ENCODE measurements at regions not wholly inside any gene's neighbourhood (a gene's known extent, or its start where the extent isn't known, plus 50 kb on each side); places are given as distances from the start of the nearest gene placed in this dataset.

DNA sequence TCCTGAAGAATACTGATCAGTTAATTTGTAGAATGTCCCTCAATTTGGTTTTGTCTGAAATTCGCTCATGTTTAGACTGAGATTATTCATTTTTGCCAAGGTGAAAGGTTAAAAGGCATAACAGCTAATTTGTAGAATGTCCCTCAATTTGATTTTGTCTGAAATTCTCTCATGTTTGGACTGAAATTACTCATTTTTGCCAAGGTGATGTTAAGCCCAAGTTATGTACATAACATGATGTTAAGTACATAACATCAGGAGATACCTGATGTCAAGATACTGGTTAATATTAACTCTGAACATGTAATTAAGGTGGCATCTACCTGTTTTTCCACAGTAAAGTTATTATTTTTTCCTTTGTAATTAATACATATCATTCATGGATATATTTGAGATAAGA is 243.4 kb upstream of the PMFBP1 start:
- no peak for DNase-seq (ENCODE audit: low read depth in 4 of 4, low spot score in 1 of 4)

- DNase-seq (ENCODE audit: low read depth in 4 of 4, low spot score in 1 of 4) = no peak
These were observed 238.5 kb upstream of the PMFBP1 start for GRCh38 chr16:72410492-72410891.

DNA sequence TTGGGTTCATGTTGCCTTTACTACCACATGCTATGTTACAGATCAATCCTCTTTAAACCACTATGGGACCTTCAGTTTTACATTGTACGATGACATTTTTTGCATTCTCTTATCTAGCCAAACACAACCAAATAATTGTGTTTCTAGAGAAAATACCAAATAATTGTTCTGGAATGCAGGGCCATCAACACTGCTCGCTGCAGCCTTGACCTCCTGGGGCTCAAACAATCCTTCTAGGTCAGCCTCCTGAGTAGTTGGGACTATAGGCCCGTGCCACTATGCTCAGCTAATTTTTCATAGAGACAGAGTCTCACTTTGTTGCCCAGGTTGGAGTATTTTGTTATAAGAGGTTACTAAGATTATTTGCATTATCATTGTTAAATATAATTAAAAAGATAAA is 237.5 kb upstream of the PMFBP1 start:
- DNase-seq (ENCODE audit: low read depth in 4 of 4, low spot score in 1 of 4) = no peak

DNA sequence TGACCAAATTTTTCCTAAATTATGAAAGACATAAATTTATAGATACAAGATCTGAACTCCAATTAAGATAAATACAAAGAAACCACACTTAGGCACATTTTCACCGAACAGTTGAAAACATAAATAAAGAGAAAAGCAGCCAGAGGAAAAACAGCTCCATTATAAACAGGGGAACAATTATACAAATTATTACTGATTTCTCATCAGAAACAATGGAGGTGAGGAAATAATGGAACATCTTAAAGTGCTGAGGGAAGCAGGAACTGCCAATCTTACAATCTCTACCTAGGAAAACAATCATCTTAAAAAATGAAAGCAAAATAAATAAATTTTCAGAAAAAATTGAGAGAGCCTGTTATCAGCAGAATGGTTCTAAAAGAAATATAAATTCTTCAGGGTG is 234.4 kb upstream of the PMFBP1 start:
- no peak for DNase-seq (ENCODE audit: low read depth in 4 of 4, low spot score in 1 of 4)

DNA sequence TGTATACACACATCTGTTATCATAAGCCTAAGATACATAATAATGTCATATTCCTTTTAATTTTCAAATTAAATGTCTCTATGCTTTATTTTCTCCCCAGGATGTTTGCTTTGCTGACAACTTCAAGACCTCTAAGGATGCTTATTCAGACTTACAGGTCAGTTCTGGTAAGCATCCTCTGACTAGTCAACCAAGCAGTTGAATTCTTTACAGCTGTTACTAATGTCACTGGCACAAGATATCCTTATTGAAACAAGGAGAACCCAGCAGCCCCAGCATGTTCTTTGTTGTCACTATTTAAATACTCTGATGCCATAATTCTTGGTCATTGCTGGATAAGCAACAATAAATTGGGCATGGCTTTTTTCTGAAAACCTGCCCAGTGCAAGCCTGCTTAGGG is 232.3 kb upstream of the PMFBP1 start:
- DNase-seq (ENCODE audit: low read depth in 4 of 4, low spot score in 1 of 4) = no peak

DNA sequence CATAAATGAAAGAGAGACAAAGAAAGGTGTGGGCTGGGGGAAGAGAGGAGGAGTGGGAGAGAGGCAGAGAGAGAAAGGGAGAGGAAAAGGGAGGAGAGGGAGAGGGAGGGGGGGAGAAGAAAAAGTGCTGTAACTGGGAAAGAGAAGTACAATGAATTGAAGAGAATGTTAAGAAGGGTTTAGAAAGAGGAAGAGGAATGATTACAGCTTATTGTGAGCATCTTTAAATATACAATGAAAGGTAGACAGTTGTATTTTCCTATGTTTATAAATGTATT is 229.1 kb upstream of the PMFBP1 start:
- DNase-seq (ENCODE audit: low read depth in 4 of 4, low spot score in 1 of 4) = no peak

GRCh38 chr16:72400257-72401083 is 228.5 kb upstream of the PMFBP1 start:
- DNase-seq (ENCODE audit: low read depth in 4 of 4, low spot score in 1 of 4) = peak in 1 of 4 experiments; percentile 5

DNA sequence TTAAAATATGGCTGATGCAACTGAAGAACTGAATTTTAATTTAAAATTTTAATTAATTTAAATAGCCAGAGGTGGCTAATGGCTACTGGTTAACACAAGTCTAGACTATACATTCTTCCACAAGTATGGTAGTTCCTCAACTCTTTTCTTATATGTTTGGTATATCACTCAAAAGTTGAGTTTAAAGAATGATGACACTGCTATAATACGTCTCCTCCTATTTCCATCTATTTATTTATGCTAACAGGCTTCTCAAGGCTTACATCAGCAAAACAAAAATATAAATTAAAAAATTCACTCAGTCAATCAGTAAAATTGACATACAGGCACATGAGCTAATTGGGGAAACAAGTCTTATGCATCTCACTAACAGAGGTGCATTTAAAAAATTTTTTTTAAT is 227.9 kb upstream of the PMFBP1 start:
- DNase-seq (ENCODE audit: low read depth in 4 of 4, low spot score in 1 of 4) = no peak

DNA sequence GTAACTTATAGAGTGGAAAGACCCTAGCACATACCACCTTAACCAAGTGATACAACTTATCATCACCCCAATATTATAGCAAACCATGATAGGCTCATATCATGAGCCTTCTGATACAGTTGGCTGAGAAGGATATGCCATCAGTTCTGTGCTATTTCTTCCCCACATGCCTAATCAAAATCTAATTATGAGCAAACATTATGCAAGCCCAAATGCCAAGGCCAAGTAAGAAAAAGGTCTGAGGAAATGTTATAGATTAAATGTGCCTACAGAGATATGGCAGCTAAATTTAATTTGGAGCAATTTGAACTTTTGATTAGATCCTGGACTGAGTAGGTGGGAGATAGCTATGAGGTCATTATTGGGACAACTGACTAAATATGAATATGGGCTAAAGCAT is 225.9 kb upstream of the PMFBP1 start:
- no peak for DNase-seq (ENCODE audit: low read depth in 4 of 4, low spot score in 1 of 4)

DNA sequence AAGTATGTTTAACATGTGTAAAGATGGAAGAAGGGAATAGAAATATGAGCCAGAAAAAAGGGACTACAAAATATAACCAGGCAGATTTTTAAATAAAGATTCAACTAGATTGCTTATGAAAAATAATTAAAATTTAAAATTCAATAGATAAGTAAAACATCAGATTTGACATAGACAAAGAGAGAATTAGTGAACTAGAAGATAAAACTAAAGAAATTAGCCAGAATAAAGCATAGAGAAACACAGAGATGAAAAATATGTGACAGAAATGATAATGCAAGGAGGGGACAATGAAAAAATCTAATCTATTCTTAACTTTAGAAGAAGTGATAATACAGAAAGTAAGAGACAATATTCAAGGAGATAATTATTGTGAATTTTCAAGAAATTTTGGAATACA is 222.6 kb upstream of the PMFBP1 start:
- no peak for DNase-seq (ENCODE audit: low read depth in 4 of 4, low spot score in 1 of 4)

DNA sequence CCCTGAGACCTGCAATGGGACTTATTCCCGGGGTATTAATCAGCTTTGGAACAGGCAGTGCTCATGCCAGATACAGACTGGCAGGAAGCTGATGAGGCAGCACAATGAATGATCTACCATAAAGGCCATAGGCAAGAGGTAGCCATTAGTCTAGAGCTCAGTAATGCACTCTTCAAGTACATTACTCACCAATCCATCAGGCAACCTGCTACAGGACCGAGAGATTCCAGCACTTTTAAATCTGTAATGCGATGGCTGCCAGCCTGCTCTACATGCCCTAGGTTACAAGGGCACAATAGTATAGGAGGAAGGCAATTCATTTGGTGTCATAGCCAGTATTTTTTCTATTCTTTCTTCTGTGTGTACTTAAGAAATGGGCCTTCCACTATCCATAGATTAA is 217.8 kb upstream of the PMFBP1 start:
- no peak for DNase-seq (ENCODE audit: low read depth in 4 of 4, low spot score in 1 of 4)

DNA sequence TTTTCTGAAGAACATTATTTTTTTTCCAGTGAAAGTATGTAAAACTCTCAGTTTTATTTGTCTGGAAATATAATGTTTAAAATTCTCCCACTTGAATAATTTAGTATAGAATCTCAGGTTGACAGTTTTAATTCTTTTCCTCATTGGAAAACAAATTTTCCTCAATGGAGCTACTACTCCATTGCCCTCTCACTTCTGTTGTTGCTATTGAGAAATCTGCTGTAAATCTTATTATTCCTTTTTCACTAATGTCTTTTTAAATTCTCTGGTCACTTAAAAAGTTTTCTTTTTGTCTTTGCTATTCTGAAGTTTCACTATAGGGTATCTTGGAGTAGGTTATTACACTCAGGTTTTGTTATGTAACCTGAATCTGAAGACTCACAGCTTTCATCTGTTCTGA is 216.1 kb upstream of the PMFBP1 start:
- DNase-seq (ENCODE audit: low read depth in 4 of 4, low spot score in 1 of 4) = no peak

DNA sequence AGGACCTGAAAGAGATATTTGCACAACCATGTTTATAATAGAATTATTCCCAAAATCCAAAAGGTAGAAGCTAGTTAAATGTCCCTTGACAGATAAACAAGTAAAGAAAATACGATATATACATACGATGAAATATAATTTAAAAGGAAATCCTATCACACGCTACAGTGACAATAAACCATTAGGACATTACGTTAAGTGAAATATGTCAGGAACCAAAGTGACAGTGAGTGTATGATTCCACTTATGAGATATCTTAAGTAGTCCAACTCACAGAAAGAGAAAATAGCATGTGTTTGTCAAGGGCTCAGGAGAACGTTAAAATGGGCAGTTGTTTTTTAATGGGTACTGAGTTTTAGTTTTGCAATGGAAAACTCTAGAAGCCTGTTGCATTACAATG is 212.7 kb upstream of the PMFBP1 start:
- DNase-seq (ENCODE audit: low read depth in 4 of 4, low spot score in 1 of 4) = no peak

DNA sequence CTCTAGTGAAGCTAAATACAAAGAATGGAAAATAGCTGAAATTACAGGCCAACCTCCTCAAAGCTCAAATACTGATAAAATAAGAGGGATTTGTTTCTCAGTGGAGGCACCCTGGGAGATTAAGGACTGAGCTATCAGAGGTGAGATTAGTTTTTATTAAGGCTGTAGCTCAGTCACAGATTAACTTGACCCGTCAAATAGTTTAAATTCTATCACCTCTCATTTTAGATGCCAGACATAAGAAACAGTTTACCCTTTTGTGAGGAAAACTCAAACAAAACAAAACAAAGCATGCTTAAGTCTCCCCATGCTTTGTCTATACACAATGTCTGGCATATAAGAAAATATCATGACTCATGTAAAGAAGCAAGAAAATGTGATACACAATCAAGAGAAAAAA is 208.3 kb upstream of the PMFBP1 start:
- DNase-seq (ENCODE audit: low read depth in 4 of 4, low spot score in 1 of 4) = no peak

DNA sequence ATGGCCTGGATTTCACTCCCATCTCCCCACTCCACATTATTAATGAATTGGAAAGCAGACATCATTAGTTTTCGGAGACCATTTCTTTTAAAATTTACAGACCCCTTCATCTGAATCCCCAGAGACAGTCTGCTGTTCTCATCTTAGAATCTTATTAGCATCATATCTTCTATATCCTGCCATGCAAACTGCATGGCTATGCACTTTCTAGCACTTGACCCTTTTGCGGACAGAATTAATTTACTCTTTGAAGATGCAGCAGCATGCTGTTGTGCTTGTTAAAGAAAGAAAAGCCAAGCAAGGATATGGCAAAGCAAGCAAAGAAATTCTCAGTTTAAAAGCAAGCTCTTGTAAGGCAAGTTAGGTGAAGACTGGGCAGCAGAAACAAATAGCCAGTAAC is 201.2 kb upstream of the PMFBP1 start:
- no peak for DNase-seq (ENCODE audit: low read depth in 4 of 4, low spot score in 1 of 4)

DNA sequence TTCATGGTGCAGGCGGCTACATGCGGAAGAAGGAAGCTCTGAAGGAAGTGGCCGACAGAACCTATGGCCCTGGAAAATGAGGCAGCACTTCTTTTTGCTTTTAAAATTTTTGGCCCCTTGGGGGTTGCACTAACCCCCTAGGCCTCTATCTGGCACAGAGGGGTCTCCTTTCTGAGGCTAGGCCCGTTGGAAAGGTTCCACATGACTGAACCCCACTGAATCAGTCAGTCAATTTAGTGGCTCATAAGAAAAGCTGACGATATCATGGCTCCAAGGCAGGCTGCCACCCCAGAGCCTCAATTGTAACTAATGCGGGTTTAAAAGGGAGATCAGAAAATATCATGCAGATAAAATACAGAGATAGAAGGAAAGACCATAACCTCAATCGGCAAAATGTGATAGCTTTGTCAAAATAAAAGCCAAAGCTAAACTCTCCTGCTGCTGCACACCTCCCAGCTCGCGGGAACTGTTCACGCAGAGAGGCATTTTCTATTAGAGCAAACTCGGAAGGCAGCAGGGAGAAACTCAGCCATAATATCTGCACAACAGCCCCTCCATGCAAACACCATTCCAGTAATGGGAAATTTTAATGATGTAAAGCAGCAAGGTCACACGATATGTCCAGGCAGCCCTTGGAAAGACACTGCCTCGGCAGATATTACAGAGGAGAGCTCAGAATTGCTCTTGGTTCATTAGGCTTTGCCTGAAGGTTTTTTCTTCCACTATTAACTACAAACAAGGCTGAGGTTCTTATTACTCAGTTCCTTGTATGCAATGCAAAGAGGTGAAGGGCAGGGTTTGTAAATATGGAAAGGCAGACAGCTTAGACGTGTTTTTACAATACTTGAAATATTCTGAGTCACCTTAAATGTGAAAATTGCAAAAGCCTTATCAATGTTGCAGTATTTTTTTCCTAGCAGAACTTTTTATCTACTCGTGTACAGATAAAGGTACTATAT is 200.4 kb upstream of the PMFBP1 start:
- DNase-seq (ENCODE audit: low read depth in 4 of 4, low spot score in 1 of 4) = no peak

- DNase-seq (ENCODE audit: low read depth in 4 of 4, low spot score in 1 of 4) = no peak
These were observed 199.5 kb upstream of the PMFBP1 start for GRCh38 chr16:72371307-72372086.

- no peak for DNase-seq (ENCODE audit: low read depth in 4 of 4, low spot score in 1 of 4)
These were observed 197.3 kb upstream of the PMFBP1 start for GRCh38 chr16:72369274-72369673.

- no peak for DNase-seq (ENCODE audit: low read depth in 4 of 4, low spot score in 1 of 4)
These were observed 195.9 kb upstream of the PMFBP1 start for GRCh38 chr16:72367851-72368250.

DNA sequence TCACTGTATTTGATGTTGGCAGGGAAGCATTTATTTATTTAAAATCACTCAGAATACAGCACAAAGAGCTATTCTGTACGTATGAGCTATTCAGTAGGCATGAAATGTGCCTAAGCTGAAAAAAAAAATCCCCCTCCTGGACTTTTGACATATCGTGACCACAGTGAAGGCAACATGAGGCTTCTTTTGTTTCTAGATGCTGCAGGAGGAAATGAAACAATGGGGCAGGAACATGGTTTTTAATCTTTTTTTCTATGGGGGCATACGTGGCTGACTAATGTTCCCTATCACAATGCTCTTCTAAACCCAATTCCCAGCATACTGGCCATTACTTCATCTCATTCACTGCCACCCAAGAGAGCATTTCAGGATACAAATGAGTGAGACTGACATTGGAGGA is 191.0 kb upstream of the PMFBP1 start:
- DNase-seq (ENCODE audit: low read depth in 4 of 4, low spot score in 1 of 4) = no peak

DNA sequence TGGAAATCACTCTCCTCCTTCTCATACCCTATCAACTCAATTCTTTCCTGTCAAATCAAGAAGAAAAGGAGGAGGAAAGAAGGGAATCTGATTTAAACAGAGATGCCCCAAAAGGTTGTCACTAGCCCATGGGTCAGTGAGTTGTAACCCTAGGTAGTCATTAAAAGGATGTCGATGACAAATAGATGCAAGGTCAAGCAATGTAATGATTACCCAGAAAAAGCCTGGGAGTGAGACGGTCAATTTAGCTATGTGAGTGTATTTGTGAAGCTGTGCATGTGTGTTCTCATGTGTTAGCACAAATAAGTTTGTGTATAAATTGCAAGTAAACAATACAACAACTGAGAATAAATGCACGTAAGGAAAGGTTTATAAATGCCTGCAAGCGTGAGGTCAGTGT is 190.5 kb upstream of the PMFBP1 start:
- DNase-seq (ENCODE audit: low read depth in 4 of 4, low spot score in 1 of 4) = no peak

- no peak for DNase-seq (ENCODE audit: low read depth in 4 of 4, low spot score in 1 of 4)
These were observed 186.0 kb upstream of the PMFBP1 start for GRCh38 chr16:72357910-72358309.

Data from stimulated activated CD4-positive, alpha-beta T cell treated with anti-CD3 and anti-CD28 coated beads, Interleukin-1b, Interleukin-23, amount 100 ng/mL, for 24 hours (primary cell).